RWPE2 (cell line): ENCODE measurements at regions not wholly inside any gene's neighbourhood (a gene's known extent, or its start where the extent isn't known, plus 50 kb on each side); places are given as distances from the start of the nearest gene placed in this dataset.
A peak's percentile ranks its signal among the peaks of the same experiment; 100 is the strongest.
"Not testable (repeated sequence)": the region's sequence is repeated elsewhere in the genome, so short reads cannot be mapped to it uniquely, and the experiment has no call there.

ENCODE experiments used
- ATAC-seq: fragments of 200-7000 bp; cut with Tn5 transposase; 3 replicates; pipeline ENCODE4 v1.9.1; 2021; ENCODE audit warnings: low read depth
- DNase-seq: peaks from one replicate; pipeline ENCODE4 v3.0.0-alpha.2; 2020; ENCODE audit warnings: low spot score
- H3K27ac ChIP-seq: fragments of 450-650 bp; 2 replicates; pipeline ENCODE4 v1.5.1; 2017; ENCODE audit warnings: mild to moderate bottlenecking; ENCODE audit not compliant: poor library complexity, severe bottlenecking
- H3K27me3 ChIP-seq: fragments of 250-450 bp; sonication (Bioruptor Pico); 2 replicates; pipeline ENCODE4 v1.5.1; 2021; ENCODE audit warnings: mild to moderate bottlenecking, moderate library complexity; ENCODE audit not compliant: insufficient read depth, poor library complexity, severe bottlenecking
- H3K36me3 ChIP-seq: fragments of 250-450 bp; sonication (Bioruptor Pico); 2 replicates; pipeline ENCODE4 v1.5.1; 2020; ENCODE audit warnings: low read depth, mild to moderate bottlenecking, moderate library complexity
- H3K4me1 ChIP-seq: fragments of 250-450 bp; sonication (Bioruptor Pico); 2 replicates; pipeline ENCODE4 v1.5.1; 2021; ENCODE audit warnings: mild to moderate bottlenecking, moderate library complexity; ENCODE audit not compliant: insufficient read depth, poor library complexity, severe bottlenecking
- H3K4me3 ChIP-seq: fragments of 250-450 bp; sonication (Bioruptor Pico); 2 replicates; pipeline ENCODE4 v1.5.1; 2021; ENCODE audit warnings: mild to moderate bottlenecking, moderate library complexity; ENCODE audit not compliant: severe bottlenecking
- H3K9me3 ChIP-seq: fragments of 250-450 bp; sonication (Bioruptor Pico); 2 replicates; pipeline ENCODE4 v1.5.1; 2021; ENCODE audit warnings: mild to moderate bottlenecking, moderate library complexity; ENCODE audit not compliant: severe bottlenecking
- CTCF ChIP-seq: fragments of 450-650 bp; IDR thresholded peaks from one replicate; pipeline ENCODE4 v1.5.1; 2017; ENCODE audit warnings: mild to moderate bottlenecking, moderate library complexity; ENCODE audit not compliant: poor library complexity, severe bottlenecking

- no peak for DNase-seq
- Histone ChIP-seq H3K36me3 (no peaks in the 10 kb centered on the region), H3K9me3 (no peaks in the 10 kb centered on the region), H3K4me1 (no peaks in the 10 kb centered on the region), H3K4me3 (no peak overlapping the region), H3K27ac (no peak overlapping the region), H3K27me3 (no peaks in the 10 kb centered on the region)
- no peak for TF ChIP-seq CTCF
- ATAC-seq: no peak
Observed at GRCh38 chr3:87488765-87489164, 212.4 kb upstream of the POU1F1 start.

GRCh38 chr3:87486635-87487034 lies 210.3 kb upstream of the POU1F1 start:
- not testable (repeated sequence) for H3K4me3 ChIP-seq, H3K36me3 ChIP-seq, H3K4me1 ChIP-seq, ATAC-seq, H3K27ac ChIP-seq, H3K27me3 ChIP-seq, DNase-seq, H3K9me3 ChIP-seq

- DNase-seq: no peak
- Histone ChIP-seq H3K27me3 (no peaks in the 10 kb centered on the region), H3K9me3 (no peaks in the 10 kb centered on the region), H3K4me1 (no peaks in the 10 kb centered on the region), H3K27ac (no peak overlapping the region), H3K36me3 (no peaks in the 10 kb centered on the region), H3K4me3 (no peak overlapping the region)
- ATAC-seq: no peak
- TF ChIP-seq CTCF: no peak
Observed at GRCh38 chr3:87486115-87486514, 209.7 kb upstream of the POU1F1 start.

- H3K27me3 ChIP-seq: no peaks in the 10 kb centered on the region
- H3K4me1 ChIP-seq: no peaks in the 10 kb centered on the region
- no peak for TF ChIP-seq CTCF
- H3K9me3 ChIP-seq: peaks cover 2% of the 10 kb centered on the region
- ATAC-seq (peak; percentile 51; the same call in 2 of the 3 replicates), DNase-seq (no peak)
- no peak overlapping the region for H3K27ac ChIP-seq
- no peaks in the 10 kb centered on the region for H3K36me3 ChIP-seq
- H3K4me3 ChIP-seq: no peak overlapping the region
Observed at GRCh38 chr3:87478716-87479115, 202.3 kb upstream of the POU1F1 start.

- DNase-seq (no peak), ATAC-seq (no peak)
- no peaks in the 10 kb centered on the region for H3K4me1 ChIP-seq
- H3K27me3 ChIP-seq: no peaks in the 10 kb centered on the region
- peaks cover 2% of the 10 kb centered on the region for H3K9me3 ChIP-seq
- no peaks in the 10 kb centered on the region for H3K36me3 ChIP-seq
- no peak overlapping the region for H3K4me3 ChIP-seq
- no peak for TF ChIP-seq CTCF
- H3K27ac ChIP-seq: no peak overlapping the region
Observed at GRCh38 chr3:87473944-87474343, 197.6 kb upstream of the POU1F1 start.
